ENCODE measurements at regions not wholly inside any gene's neighbourhood (a gene's known extent, or its start where the extent isn't known, plus 50 kb on each side); places are given as distances from the start of the nearest gene placed in this dataset.

GRCh38 chr16:8271344-8271743 is 319.0 kb downstream of the TMEM114 start:
- DNase-seq (ENCODE audit: low spot score) = no peak

- DNase-seq (ENCODE audit: low spot score) = no peak
Measured at GRCh38 chr16:8262299-8262698, 328.0 kb downstream of the TMEM114 start.

- no peak for DNase-seq (ENCODE audit: low spot score)
Measured at GRCh38 chr16:8260140-8260539, 330.2 kb downstream of the TMEM114 start.

- DNase-seq (ENCODE audit: low spot score) = no peak
Measured at GRCh38 chr16:8258523-8258922, 331.8 kb downstream of the TMEM114 start.

- DNase-seq (ENCODE audit: low spot score) = no peak
Measured at GRCh38 chr16:8257561-8257960, 332.8 kb downstream of the TMEM114 start.

GRCh38 chr16:8254405-8254804 is 335.9 kb downstream of the TMEM114 start:
- no peak for DNase-seq (ENCODE audit: low spot score)

- no peak for DNase-seq (ENCODE audit: low spot score)
Measured at GRCh38 chr16:8253718-8254117, 336.6 kb downstream of the TMEM114 start.

- DNase-seq (ENCODE audit: low spot score) = no peak
Measured at GRCh38 chr16:8251727-8252126, 338.6 kb downstream of the TMEM114 start.

- DNase-seq (ENCODE audit: low spot score) = no peak
Measured at GRCh38 chr16:8251298-8251697, 339.0 kb downstream of the TMEM114 start.

GRCh38 chr16:8247993-8248392 is 342.3 kb downstream of the TMEM114 start:
- DNase-seq (ENCODE audit: low spot score) = no peak

GRCh38 chr16:8243981-8244380 is 346.3 kb downstream of the TMEM114 start:
- DNase-seq (ENCODE audit: low spot score) = no peak

- DNase-seq (ENCODE audit: low spot score) = no peak
Measured at GRCh38 chr16:8241408-8241807, 348.9 kb downstream of the TMEM114 start.

GRCh38 chr16:8239443-8239842 is 350.9 kb downstream of the TMEM114 start:
- no peak for DNase-seq (ENCODE audit: low spot score)

GRCh38 chr16:8237452-8237851 is 352.9 kb downstream of the TMEM114 start:
- DNase-seq (ENCODE audit: low spot score) = no peak

GRCh38 chr16:8236816-8237215 is 353.5 kb downstream of the TMEM114 start:
- no peak for DNase-seq (ENCODE audit: low spot score)

GRCh38 chr16:8230497-8230896 is 359.8 kb downstream of the TMEM114 start:
- DNase-seq (ENCODE audit: low spot score) = no peak

- DNase-seq (ENCODE audit: low spot score) = no peak
Measured at GRCh38 chr16:8229011-8229520, 361.2 kb downstream of the TMEM114 start.

- DNase-seq (ENCODE audit: low spot score) = no peak
Measured at GRCh38 chr16:8217201-8217600, 373.1 kb downstream of the TMEM114 start.

- DNase-seq (ENCODE audit: low spot score) = no peak
Measured at GRCh38 chr16:8204769-8205168, 385.5 kb downstream of the TMEM114 start.

GRCh38 chr16:8204096-8204495 is 386.2 kb downstream of the TMEM114 start:
- no peak for DNase-seq (ENCODE audit: low spot score)

- no peak for DNase-seq (ENCODE audit: low spot score)
Measured at GRCh38 chr16:8203101-8203500, 387.2 kb downstream of the TMEM114 start.

- DNase-seq (ENCODE audit: low spot score) = no peak
Measured at GRCh38 chr16:8200839-8201238, 389.5 kb downstream of the TMEM114 start.

GRCh38 chr16:8199390-8199789 is 390.9 kb downstream of the TMEM114 start:
- no peak for DNase-seq (ENCODE audit: low spot score)

GRCh38 chr16:8194794-8195193 is 395.5 kb downstream of the TMEM114 start:
- DNase-seq (ENCODE audit: low spot score) = no peak

GRCh38 chr16:8188841-8189240 is 401.5 kb downstream of the TMEM114 start:
- no peak for DNase-seq (ENCODE audit: low spot score)

Data from AG08396 (cell line).